Lower leg skin (tissue), 3 donors: ENCODE measurements at regions not wholly inside any gene's neighbourhood (a gene's known extent, or its start where the extent isn't known, plus 50 kb on each side); places are given as distances from the start of the nearest gene placed in this dataset.

ENCODE experiments used
- CTCF ChIP-seq, 3 donors: fragments of 450-650 bp; IDR thresholded peaks; one replicate each; pipeline ENCODE4 v1.5.1; 2016; ENCODE audit warnings: antibody characterized with exemption in 3 of 3, mild to moderate bottlenecking in 3 of 3, moderate library complexity in 2 of 3
- POLR2A ChIP-seq, 2 donors: fragments of 450-650 bp; IDR thresholded peaks; one replicate each; pipeline ENCODE4 v1.6.1; 2016 to 2017; ENCODE audit warnings: antibody characterized with exemption in 2 of 2, mild to moderate bottlenecking in 1 of 2, moderate library complexity in 1 of 2

- TF ChIP-seq CTCF (IDR thresholded peaks at IDR 0.05), result no peak
- no peak for TF ChIP-seq POLR2A (IDR thresholded peaks at IDR 0.05)
Measured at GRCh38 chr20:52722926-52723688, 249.1 kb upstream of the TSHZ2 start.
